Gastroesophageal sphincter (tissue), 3 donors: ENCODE measurements at regions not wholly inside any gene's neighbourhood (a gene's known extent, or its start where the extent isn't known, plus 50 kb on each side); places are given as distances from the start of the nearest gene placed in this dataset.

Source experiments
- CTCF ChIP-seq, 4 experiments: fragments of 200-600 bp in 2 of 4; fragments of 450-650 bp in 2 of 4; sonication (generic) in 1 of 4; IDR thresholded peaks; one replicate each; pipeline ENCODE4 v1.5.1; 2017 to 2019; ENCODE audit warnings: antibody characterized with exemption in 4 of 4, mild to moderate bottlenecking in 2 of 4, moderate library complexity in 2 of 4
- POLR2A ChIP-seq, 2 donors: fragments of 450-650 bp; IDR thresholded peaks; one replicate each; pipeline ENCODE4 v1.6.1; 2017; ENCODE audit warnings: antibody characterized with exemption in 2 of 2, mild to moderate bottlenecking in 2 of 2, moderate library complexity in 1 of 2

DNA sequence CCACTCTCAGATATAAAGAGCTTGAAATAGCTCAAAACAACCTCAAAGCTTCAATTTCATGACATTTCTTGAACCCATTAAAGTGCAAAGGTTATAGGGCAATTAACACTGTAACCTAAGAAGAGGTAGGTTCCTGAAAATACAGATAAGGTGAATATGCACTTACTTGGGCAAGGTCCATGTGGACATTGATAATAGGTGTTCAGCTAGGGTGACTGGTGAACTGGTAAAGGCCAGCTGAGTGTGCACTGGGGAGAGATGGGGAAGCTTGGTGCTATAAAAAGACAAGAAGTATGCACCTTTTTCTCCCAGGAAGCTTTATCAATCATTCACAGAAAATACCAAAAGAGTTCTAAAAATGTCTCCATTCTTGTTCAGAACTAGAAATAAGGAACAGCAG lies 418.6 kb downstream of the SLC16A7 start:
- TF ChIP-seq POLR2A (IDR thresholded peaks at IDR 0.05), result no peak
- TF ChIP-seq CTCF (IDR thresholded peaks at IDR 0.05), result no peak
